HCT116 (cell line): ENCODE measurements at regions not wholly inside any gene's neighbourhood (a gene's known extent, or its start where the extent isn't known, plus 50 kb on each side); places are given as distances from the start of the nearest gene placed in this dataset.

Experiments used
- ATAC-seq: fragments of 200-7000 bp; cut with Tn5 transposase; 2 replicates; pipeline ENCODE4 v1.9.1; 2020; ENCODE audit warnings: mild to moderate bottlenecking, moderate library complexity
- BruUV-seq: library from RNA; stranded (reverse); fragments of 400-500 nt; replicated peaks from 2 replicates; lab custom pipeline; 2021; lab: Mats Ljungman, UMichigan
- CTCF ChIA-PET: fragments of 300-600 bp; sonication (Branson Sonifier 250); formaldehyde crosslinking; loops from one replicate; lab custom pipeline; 2021; ENCODE audit warnings: antibody characterized with exemption; lab: Charles Lee
- POLR2A ChIA-PET: fragments of 300-600, 350-600 bp; sonication (Branson Sonifier 250); formaldehyde crosslinking; loops from one replicate; lab custom pipeline; 2021; ENCODE audit warnings: antibody characterized with exemption; lab: Charles Lee
- RAD21 ChIA-PET, 2 experiments: fragments of 300-600 bp; sonication (Branson Sonifier 250); formaldehyde crosslinking; loops; one replicate each; lab custom pipeline; 2023; ENCODE audit warnings: low total read pairs in 2 of 2; ENCODE audit not compliant: uncharacterized antibody in 2 of 2, unreplicated experiment in 2 of 2, low non-redundant PET in 1 of 2; lab: Charles Lee
- DNase-seq: peaks from one replicate; pipeline ENCODE4 v3.0.0-alpha.2; 2010; ENCODE audit warnings: low read depth, low spot score
- H2AFZ ChIP-seq: fragments of 200-600 bp; shearing (Covaris generic), sonication (generic); 2 replicates; pipeline ENCODE4 v1.6.1; 2017; ENCODE audit warnings: low read depth, mixed run types, mixed read lengths, antibody characterized with exemption, low read length; ENCODE audit not compliant: poor library complexity, severe bottlenecking
- H3K27ac ChIP-seq: 2 replicates; pipeline ENCODE4 v1.5.1; 2012; ENCODE audit warnings: low read depth, low read length
- H3K27me3 ChIP-seq: fragments of 200-600 bp; sonication (generic); 2 replicates; pipeline ENCODE4 v1.6.1; 2016; ENCODE audit warnings: mixed run types, low read length, mixed read lengths; ENCODE audit not compliant: insufficient read depth
- H3K36me3 ChIP-seq, 2 experiments: fragments of 200-500 bp in 1 of 2; fragments of 200-600 bp in 1 of 2; sonication (Bioruptor generic) in 1 of 2; sonication (generic) in 1 of 2; 2 replicates each; pipeline versions ENCODE4 v1.5.1 to v1.6.1; 2014 to 2016; ENCODE audit warnings: low read length in 2 of 2, inconsistent platforms in 1 of 2, mixed read lengths in 1 of 2, mixed run types in 1 of 2; ENCODE audit not compliant: insufficient read depth in 2 of 2, control insufficient read depth in 1 of 2
- H3K4me1 ChIP-seq, 2 experiments: fragments of 200-600 bp in 1 of 2; sonication (generic) in 1 of 2; 2 replicates each; pipeline versions ENCODE4 v1.5.1 to v1.6.1; 2012 to 2017; ENCODE audit warnings: low read length in 2 of 2, inconsistent platforms in 1 of 2, mild to moderate bottlenecking in 1 of 2, mixed read lengths in 1 of 2, mixed run types in 1 of 2, moderate library complexity in 1 of 2; ENCODE audit not compliant: insufficient read depth in 2 of 2, control insufficient read depth in 1 of 2
- H3K4me2 ChIP-seq: fragments of 200-600 bp; sonication (generic); 2 replicates; pipeline ENCODE4 v1.6.1; 2017; ENCODE audit warnings: mixed run types, low read length, mixed read lengths
- H3K4me3 ChIP-seq, 2 experiments: fragments of 200-600 bp in 1 of 2; sonication (generic) in 1 of 2; replicated peaks in 1 of 2; 2 replicates each; pipeline ENCODE4 v1.5.1; 2011 to 2016; ENCODE audit warnings: low read length in 2 of 2, control low read depth in 1 of 2, low read depth in 1 of 2, mild to moderate bottlenecking in 1 of 2, mixed read lengths in 1 of 2, mixed run types in 1 of 2
- H3K79me2 ChIP-seq: fragments of 200-600 bp; sonication (generic); 2 replicates; pipeline ENCODE4 v1.6.1; 2017; ENCODE audit warnings: mild to moderate bottlenecking, mixed run types, low read length, moderate library complexity, mixed read lengths; ENCODE audit not compliant: insufficient read depth
- H3K9ac ChIP-seq: fragments of 200-600 bp; sonication (generic); 2 replicates; pipeline ENCODE4 v1.6.1; 2016; ENCODE audit warnings: low read length, mixed read lengths
- H3K9me2 ChIP-seq: fragments of 200-600 bp; sonication (generic), shearing (Covaris generic); 2 replicates; pipeline ENCODE4 v1.6.1; 2017; ENCODE audit warnings: mixed run types, mild to moderate bottlenecking, moderate library complexity; ENCODE audit not compliant: insufficient read depth
- H3K9me3 ChIP-seq, 2 experiments: fragments of 200-500 bp in 1 of 2; fragments of 200-600 bp in 1 of 2; sonication (Bioruptor generic) in 1 of 2; sonication (generic) in 1 of 2; 2 replicates each; pipeline ENCODE4 v1.6.1; 2014 to 2017; ENCODE audit warnings: low read length in 2 of 2, mixed read lengths in 2 of 2, inconsistent platforms in 1 of 2, low read depth in 1 of 2, mild to moderate bottlenecking in 1 of 2, mixed run types in 1 of 2, moderate library complexity in 1 of 2; ENCODE audit not compliant: control insufficient read depth in 1 of 2, insufficient read depth in 1 of 2
- H4K20me1 ChIP-seq: fragments of 200-600 bp; sonication (generic), shearing (Covaris generic); 2 replicates; pipeline ENCODE4 v1.6.1; 2017; ENCODE audit warnings: mixed run types, mild to moderate bottlenecking, moderate library complexity; ENCODE audit not compliant: insufficient read depth
- ATF3 ChIP-seq: IDR thresholded peaks from 2 replicates; pipeline ENCODE4 v1.6.1; 2012
- CEBPB ChIP-seq: IDR thresholded peaks from 2 replicates; pipeline ENCODE4 v1.6.1; 2012; ENCODE audit warnings: low read depth
- CTCF ChIP-seq, 3 experiments: fragments of 200-600 bp in 1 of 3; sonication (generic) in 1 of 3; IDR thresholded peaks in 2 of 3; conservative IDR thresholded peaks in 1 of 3; 2 replicates each; pipeline ENCODE4 v1.5.1; 2012 to 2017; ENCODE audit warnings: low read depth in 2 of 3, low read length in 2 of 3, antibody characterized with exemption in 1 of 3, borderline replicate concordance in 1 of 3, control low read depth in 1 of 3, mild to moderate bottlenecking in 1 of 3, mixed read lengths in 1 of 3, mixed run types in 1 of 3, moderate library complexity in 1 of 3; ENCODE audit not compliant: insufficient read depth in 1 of 3
- EGR1 ChIP-seq: IDR thresholded peaks from 2 replicates; pipeline ENCODE4 v1.6.1; 2012; ENCODE audit warnings: low read depth
- ELF1 ChIP-seq: IDR thresholded peaks from 2 replicates; pipeline ENCODE4 v1.6.1; 2012; ENCODE audit warnings: low read depth, borderline replicate concordance
- EZH2 ChIP-seq: fragments of 200-600 bp; sonication (generic); IDR thresholded peaks from 2 replicates; pipeline ENCODE4 v1.6.1; 2017; ENCODE audit warnings: antibody characterized with exemption, mixed run types
- EZH2phosphoT487 ChIP-seq: fragments of 200-600 bp; IDR thresholded peaks from 2 replicates; pipeline ENCODE4 v1.6.1; 2018; ENCODE audit warnings: antibody characterized with exemption, borderline replicate concordance
- FOSL1 ChIP-seq: IDR thresholded peaks from 2 replicates; pipeline ENCODE4 v1.6.1; 2012; ENCODE audit warnings: low read depth
- POLR2AphosphoS5 ChIP-seq: IDR thresholded peaks from 2 replicates; pipeline ENCODE4 v1.6.1; 2011; ENCODE audit warnings: mild to moderate bottlenecking, low read depth, low read length, moderate library complexity
- RAD21 ChIP-seq: IDR thresholded peaks from 2 replicates; pipeline ENCODE4 v1.6.1; 2012; ENCODE audit warnings: low read depth, mild to moderate bottlenecking
- REST ChIP-seq: IDR thresholded peaks from 2 replicates; pipeline ENCODE4 v1.6.1; 2012; ENCODE audit warnings: low read depth
- SIN3A ChIP-seq: IDR thresholded peaks from 2 replicates; pipeline ENCODE4 v1.6.1; 2012; ENCODE audit warnings: low read depth
- SP1 ChIP-seq: IDR thresholded peaks from 2 replicates; pipeline ENCODE4 v1.6.1; 2012; ENCODE audit warnings: low read depth
- SRF ChIP-seq: IDR thresholded peaks from 2 replicates; pipeline ENCODE4 v1.6.1; 2012; ENCODE audit warnings: low read depth
- TCF7L2 ChIP-seq: IDR thresholded peaks from 2 replicates; pipeline ENCODE4 v1.7.0; 2011; ENCODE audit warnings: borderline replicate concordance, inconsistent platforms; ENCODE audit not compliant: insufficient read depth, insufficient read length; ENCODE audit errors: extremely low read depth
- YY1 ChIP-seq: IDR thresholded peaks from 2 replicates; pipeline ENCODE4 v1.6.1; 2011; ENCODE audit warnings: low read length, low read depth, moderate library complexity, mild to moderate bottlenecking; ENCODE audit not compliant: insufficient replicate concordance; ENCODE audit errors: extremely low read depth
- ZFX ChIP-seq: fragments of 450-650 bp; IDR thresholded peaks from 2 replicates; pipeline ENCODE4 v1.6.1; 2017
- ZNF274 ChIP-seq: fragments of 200-500 bp; sonication (Bioruptor generic); IDR thresholded peaks from 2 replicates; pipeline ENCODE4 v1.6.1; 2014; ENCODE audit warnings: mild to moderate bottlenecking, low read depth, low read length, inconsistent platforms
- intact Hi-C: fragments of 100-400 bp; cut with micrococcal nuclease; formaldehyde crosslinking; loops from 2 replicates; pipeline ENCODE4 v1.10.0; 2022
- TF ChIP-seq, protein P1 (sequence below): IDR thresholded peaks from 2 replicates; pipeline ENCODE4 v1.6.1; 2011; ENCODE audit warnings: mild to moderate bottlenecking, low read length, moderate library complexity; ENCODE audit not compliant: insufficient replicate concordance; ENCODE audit errors: extremely low read depth

GRCh38 chr3:67998281-67998680 lies 343.9 kb upstream of the SUCLG2 start:
- DNase-seq: no peak
- ChIA-PET RAD21 (no interaction called here), CTCF (no interaction called here), POLR2A (no interaction called here)
- ATAC-seq: no peak
- no TSS peak for BruUV-seq
- no peak overlapping the region for H3K4me3 ChIP-seq
- no peaks in the 10 kb centered on the region for H3K4me1 ChIP-seq
- intact Hi-C loops: no loop called here
- no peaks in the 10 kb centered on the region for H3K36me3 ChIP-seq
- no peak overlapping the region for H3K9ac ChIP-seq
- no peak overlapping the region for H3K27ac ChIP-seq
- H3K4me2 ChIP-seq: no peak overlapping the region
- TF ChIP-seq SP1 (no peak), EZH2 (no peak), EZH2phosphoT487 (no peak), FOSL1 (no peak), SIN3A (no peak), ATF3 (no peak), EGR1 (no peak), ZNF274 (no peak), RAD21 (no peak), TCF7L2 (no peak), SRF (no peak), CTCF (IDR thresholded peaks at IDR 0.05 in 2 of 3, conservative IDR thresholded peaks at IDR 0.05 in 1 of 3; ENCODE audit: borderline replicate concordance in 1 of 3, insufficient read depth in 1 of 3, low read depth in 2 of 3, low read length in 2 of 3) (no peak), YY1 (no peak), REST (no peak), POLR2AphosphoS5 (no peak), ELF1 (no peak), CEBPB (no peak), ZFX (no peak)
- TF ChIP-seq, protein P1, sequence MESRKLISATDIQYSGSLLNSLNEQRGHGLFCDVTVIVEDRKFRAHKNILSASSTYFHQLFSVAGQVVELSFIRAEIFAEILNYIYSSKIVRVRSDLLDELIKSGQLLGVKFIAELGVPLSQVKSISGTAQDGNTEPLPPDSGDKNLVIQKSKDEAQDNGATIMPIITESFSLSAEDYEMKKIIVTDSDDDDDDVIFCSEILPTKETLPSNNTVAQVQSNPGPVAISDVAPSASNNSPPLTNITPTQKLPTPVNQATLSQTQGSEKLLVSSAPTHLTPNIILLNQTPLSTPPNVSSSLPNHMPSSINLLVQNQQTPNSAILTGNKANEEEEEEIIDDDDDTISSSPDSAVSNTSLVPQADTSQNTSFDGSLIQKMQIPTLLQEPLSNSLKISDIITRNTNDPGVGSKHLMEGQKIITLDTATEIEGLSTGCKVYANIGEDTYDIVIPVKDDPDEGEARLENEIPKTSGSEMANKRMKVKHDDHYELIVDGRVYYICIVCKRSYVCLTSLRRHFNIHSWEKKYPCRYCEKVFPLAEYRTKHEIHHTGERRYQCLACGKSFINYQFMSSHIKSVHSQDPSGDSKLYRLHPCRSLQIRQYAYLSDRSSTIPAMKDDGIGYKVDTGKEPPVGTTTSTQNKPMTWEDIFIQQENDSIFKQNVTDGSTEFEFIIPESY: no peak
- no peak overlapping the region for H2AFZ ChIP-seq
- H3K9me3 ChIP-seq: peaks cover 0 to 5% of the 10 kb centered on the region in 2 experiments; a peak in 1 of 4 replicates
- no peaks in the 10 kb centered on the region for H3K9me2 ChIP-seq
- H3K27me3 ChIP-seq: no peaks in the 10 kb centered on the region
- H4K20me1 ChIP-seq: no peaks in the 10 kb centered on the region
- no peaks in the 10 kb centered on the region for H3K79me2 ChIP-seq
